Sigmoid colon (tissue), 4 donors: ENCODE measurements at regions not wholly inside any gene's neighbourhood (a gene's known extent, or its start where the extent isn't known, plus 50 kb on each side); places are given as distances from the start of the nearest gene placed in this dataset.

Experiments used
- POLR2AphosphoS5 ChIP-seq, 4 donors: sonication (generic); formaldehyde crosslinking; IDR thresholded peaks; one replicate each; pipeline ENCODE4 v1.6.1; 2017; ENCODE audit warnings: antibody characterized with exemption in 4 of 4
- TF ChIP-seq, protein P1 (sequence below), 4 experiments: fragments of 450-650 bp in 3 of 4; fragments of 200-600 bp in 1 of 4; IDR thresholded peaks; one replicate each; pipeline ENCODE4 v1.5.1; 2016 to 2019; ENCODE audit warnings: antibody characterized with exemption in 4 of 4, mild to moderate bottlenecking in 3 of 4, moderate library complexity in 2 of 4

DNA sequence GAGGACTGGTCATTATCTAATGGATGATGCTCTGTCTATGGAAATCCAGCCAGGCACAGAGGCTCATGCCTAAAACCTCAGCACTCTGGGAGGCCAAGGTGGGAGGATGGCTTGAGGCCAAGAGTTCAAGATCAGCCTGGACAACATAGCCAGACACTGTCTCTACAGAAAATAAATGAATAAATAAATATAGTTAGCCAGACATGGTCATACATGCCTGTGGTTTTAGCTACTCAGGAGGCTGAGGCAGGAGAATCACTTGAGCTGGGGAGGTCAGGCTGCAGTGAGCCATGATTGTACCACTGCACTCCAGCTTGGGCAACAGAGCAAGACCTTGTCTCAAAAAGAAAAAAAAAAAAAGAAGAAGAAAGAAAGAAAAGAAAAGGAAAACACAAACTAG lies 234.7 kb downstream of the TSHZ3 start:
- TF ChIP-seq, protein P1, sequence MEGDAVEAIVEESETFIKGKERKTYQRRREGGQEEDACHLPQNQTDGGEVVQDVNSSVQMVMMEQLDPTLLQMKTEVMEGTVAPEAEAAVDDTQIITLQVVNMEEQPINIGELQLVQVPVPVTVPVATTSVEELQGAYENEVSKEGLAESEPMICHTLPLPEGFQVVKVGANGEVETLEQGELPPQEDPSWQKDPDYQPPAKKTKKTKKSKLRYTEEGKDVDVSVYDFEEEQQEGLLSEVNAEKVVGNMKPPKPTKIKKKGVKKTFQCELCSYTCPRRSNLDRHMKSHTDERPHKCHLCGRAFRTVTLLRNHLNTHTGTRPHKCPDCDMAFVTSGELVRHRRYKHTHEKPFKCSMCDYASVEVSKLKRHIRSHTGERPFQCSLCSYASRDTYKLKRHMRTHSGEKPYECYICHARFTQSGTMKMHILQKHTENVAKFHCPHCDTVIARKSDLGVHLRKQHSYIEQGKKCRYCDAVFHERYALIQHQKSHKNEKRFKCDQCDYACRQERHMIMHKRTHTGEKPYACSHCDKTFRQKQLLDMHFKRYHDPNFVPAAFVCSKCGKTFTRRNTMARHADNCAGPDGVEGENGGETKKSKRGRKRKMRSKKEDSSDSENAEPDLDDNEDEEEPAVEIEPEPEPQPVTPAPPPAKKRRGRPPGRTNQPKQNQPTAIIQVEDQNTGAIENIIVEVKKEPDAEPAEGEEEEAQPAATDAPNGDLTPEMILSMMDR (IDR thresholded peaks at IDR 0.05) = no peak
- no peak for TF ChIP-seq POLR2AphosphoS5 (IDR thresholded peaks at IDR 0.05)
